T-helper 17 cell (primary cell): ENCODE measurements at regions not wholly inside any gene's neighbourhood (a gene's known extent, or its start where the extent isn't known, plus 50 kb on each side); places are given as distances from the start of the nearest gene placed in this dataset.
A peak's percentile ranks its signal among the peaks of the same experiment; 100 is the strongest.

Experiments used
- ATAC-seq: fragments of 150-1000 bp; cut with Tn5 transposase; 2 replicates; pipeline ENCODE4 v1.10.0; 2021; ENCODE audit warnings: mild to moderate bottlenecking, moderate library complexity
- DNase-seq, 3 donors: peaks; one replicate each; pipeline versions ENCODE4 v3.0.0 to v3.0.0-alpha.2; 2020 to 2021
- H3K9me3 ChIP-seq: one replicate; pipeline ENCODE4 v1.7.0; 2013; ENCODE audit warnings: low read length, mild to moderate bottlenecking; ENCODE audit not compliant: control insufficient read depth, poor library complexity, severe bottlenecking
- H3K27ac Mint-ChIP-seq: one replicate; pipeline ENCODE4 v1.8.0; 2022; ENCODE audit warnings: mild to moderate bottlenecking, moderate library complexity, mixed read lengths
- H3K27me3 Mint-ChIP-seq: one replicate; pipeline ENCODE4 v1.8.0; 2022; ENCODE audit warnings: mixed read lengths
- H3K36me3 Mint-ChIP-seq: one replicate; pipeline ENCODE4 v1.8.0; 2022; ENCODE audit warnings: low read depth, mixed read lengths
- H3K4me1 Mint-ChIP-seq: one replicate; pipeline ENCODE4 v1.8.0; 2022; ENCODE audit warnings: mild to moderate bottlenecking, mixed read lengths
- H3K4me3 Mint-ChIP-seq: one replicate; pipeline ENCODE4 v1.8.0; 2022; ENCODE audit warnings: mild to moderate bottlenecking, moderate library complexity, mixed read lengths

DNA sequence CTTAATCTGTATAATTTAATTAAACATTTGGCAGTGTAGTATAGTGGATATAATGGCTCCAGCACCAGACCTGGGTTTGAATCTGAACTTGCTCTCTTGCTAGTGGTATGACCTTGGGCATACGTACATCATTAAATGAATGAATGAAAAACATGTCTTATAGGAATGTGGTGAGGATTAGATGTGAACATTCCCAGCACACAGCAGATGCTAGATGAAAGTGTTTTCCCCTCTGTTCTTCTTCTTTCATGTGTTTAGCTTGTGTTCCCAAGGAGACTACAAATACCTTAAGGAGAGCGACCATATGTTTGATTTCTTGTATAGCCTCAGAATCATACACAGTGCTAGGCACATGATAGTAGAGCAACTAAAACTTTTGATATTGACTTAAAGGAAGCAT is 56.5 kb downstream of the CT47B1 start:
- Mint-ChIP-seq H3K4me1 (no peaks in the 10 kb centered on the region), H3K4me3 (no peak overlapping the region), H3K27ac (no peak overlapping the region), H3K36me3 (no peaks in the 10 kb centered on the region), H3K27me3 (peaks cover 4% of the 10 kb centered on the region)
- DNase-seq (no peak), ATAC-seq (no peak)
- H3K9me3 ChIP-seq, result no peaks in the 10 kb centered on the region

DNA sequence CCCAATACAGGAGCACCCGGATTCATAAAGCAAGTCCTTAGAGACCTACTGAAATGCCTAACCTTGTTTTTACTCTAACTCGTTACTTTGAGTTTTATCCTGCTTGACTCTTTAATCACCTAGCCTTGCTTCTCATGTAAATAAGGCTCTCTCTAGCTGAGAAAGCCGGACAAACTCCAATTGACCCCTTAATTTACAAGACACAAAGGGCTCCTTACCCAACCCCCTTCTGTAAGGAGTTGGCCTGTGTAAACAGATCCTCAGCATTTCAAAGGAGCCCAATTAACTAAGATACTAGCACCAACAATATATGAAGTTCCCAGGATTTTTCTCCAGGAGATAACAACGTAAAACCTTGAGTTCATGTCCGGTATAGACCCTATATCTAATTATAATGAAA is 61.7 kb downstream of the CT47B1 start:
- no peak for DNase-seq
- Mint-ChIP-seq H3K27me3 (no peaks in the 10 kb centered on the region), H3K4me1 (no peaks in the 10 kb centered on the region), H3K4me3 (no peak overlapping the region), H3K27ac (no peak overlapping the region), H3K36me3 (no peaks in the 10 kb centered on the region)
- H3K9me3 ChIP-seq, result no peaks in the 10 kb centered on the region
- ATAC-seq, result no peak

DNA sequence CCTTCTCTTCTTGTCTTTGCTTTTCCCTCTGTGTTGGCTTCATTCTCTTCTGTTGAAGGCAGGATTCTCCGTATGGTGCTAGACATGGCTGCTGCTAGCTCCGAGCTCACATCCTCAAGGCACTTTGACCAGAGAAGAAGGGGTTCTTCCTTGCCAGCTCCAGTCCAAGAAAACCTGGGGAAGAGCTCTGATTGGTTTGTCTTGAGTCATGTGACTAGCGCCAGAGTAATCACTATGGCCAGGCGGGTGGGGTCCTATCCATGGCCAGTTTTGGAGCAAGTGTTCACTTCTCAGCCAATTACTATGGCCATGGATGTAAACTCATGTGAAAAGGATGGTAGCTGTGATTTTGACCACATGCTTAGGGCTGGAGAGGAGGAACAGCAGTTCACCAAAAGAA is 74.2 kb downstream of the CT47B1 start:
- Mint-ChIP-seq H3K4me3 (no peak overlapping the region), H3K36me3 (no peaks in the 10 kb centered on the region)
- ATAC-seq, result no peak

DNA sequence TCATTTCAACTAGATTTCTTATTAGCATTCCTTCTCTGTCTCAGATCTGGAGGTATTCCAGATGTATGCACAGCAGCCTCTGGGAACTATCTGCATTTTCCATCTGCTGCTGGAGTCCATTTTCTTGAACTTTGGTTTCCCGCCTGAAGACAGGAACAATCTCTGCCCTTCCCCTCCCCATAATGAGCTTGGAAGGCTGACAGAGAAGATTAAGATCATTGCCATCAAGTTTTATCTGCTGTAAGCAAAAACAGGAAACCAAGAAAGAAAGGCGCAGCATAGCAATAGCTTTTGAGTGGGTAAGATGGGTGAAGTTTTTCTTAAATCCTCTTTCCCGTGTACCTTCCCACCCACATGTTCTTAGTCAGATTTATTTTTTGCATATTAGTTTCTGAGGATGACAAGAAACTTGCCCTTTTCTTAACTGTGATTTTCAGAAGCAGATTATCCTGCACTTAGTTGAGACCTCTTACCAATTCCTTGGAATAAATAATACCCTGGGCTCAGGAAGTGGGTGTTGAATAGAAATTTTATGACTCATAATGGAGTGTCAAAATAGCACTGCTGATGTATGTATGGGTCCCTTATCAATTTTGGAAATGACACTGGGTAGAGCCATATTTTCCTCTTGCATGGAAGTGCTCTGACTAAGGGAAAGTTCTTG is 78.3 kb downstream of the CT47B1 start:
- DNase-seq (no peak), ATAC-seq (no peak)
- no peaks in the 10 kb centered on the region for H3K9me3 ChIP-seq
- no peak overlapping the region for H3K4me3 Mint-ChIP-seq
- H3K27me3 Mint-ChIP-seq, result no peaks in the 10 kb centered on the region
- H3K27ac Mint-ChIP-seq, result no peak overlapping the region
- peaks cover 15% of the 10 kb centered on the region for H3K4me1 Mint-ChIP-seq
- H3K36me3 Mint-ChIP-seq, result no peaks in the 10 kb centered on the region

More for the DNA sequence above, 74.2 kb downstream of the CT47B1 start:
- no peaks in the 10 kb centered on the region for H3K27me3 Mint-ChIP-seq
- DNase-seq, result no peak
- H3K4me1 Mint-ChIP-seq, result peaks cover 8% of the 10 kb centered on the region
- H3K27ac Mint-ChIP-seq, result no peak overlapping the region
- H3K9me3 ChIP-seq, result no peaks in the 10 kb centered on the region

DNA sequence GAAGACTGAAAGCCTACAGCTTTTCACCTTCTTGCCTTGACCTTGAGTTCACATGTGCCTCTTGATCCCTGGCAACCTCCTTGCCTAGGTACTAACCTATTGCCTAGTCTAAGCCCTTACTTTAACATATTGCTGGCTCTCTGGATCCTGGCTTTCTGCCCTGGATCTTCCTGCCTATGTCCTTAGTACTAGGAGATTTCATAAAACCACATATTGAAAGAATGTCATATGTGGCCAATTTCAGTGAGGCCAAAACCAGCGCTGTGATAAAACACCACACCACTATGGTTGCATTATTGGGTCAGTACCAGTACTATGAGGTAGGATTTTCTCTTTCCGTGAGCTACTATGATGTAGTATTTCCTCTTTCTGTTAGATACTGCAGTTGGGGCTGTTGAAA is 80.4 kb downstream of the CT47B1 start:
- Mint-ChIP-seq H3K4me3 (no peak overlapping the region), H3K27me3 (no peaks in the 10 kb centered on the region), H3K27ac (no peak overlapping the region), H3K4me1 (peaks cover 17% of the 10 kb centered on the region), H3K36me3 (no peaks in the 10 kb centered on the region)
- H3K9me3 ChIP-seq, result no peaks in the 10 kb centered on the region
- DNase-seq (no peak), ATAC-seq (no peak)

DNA sequence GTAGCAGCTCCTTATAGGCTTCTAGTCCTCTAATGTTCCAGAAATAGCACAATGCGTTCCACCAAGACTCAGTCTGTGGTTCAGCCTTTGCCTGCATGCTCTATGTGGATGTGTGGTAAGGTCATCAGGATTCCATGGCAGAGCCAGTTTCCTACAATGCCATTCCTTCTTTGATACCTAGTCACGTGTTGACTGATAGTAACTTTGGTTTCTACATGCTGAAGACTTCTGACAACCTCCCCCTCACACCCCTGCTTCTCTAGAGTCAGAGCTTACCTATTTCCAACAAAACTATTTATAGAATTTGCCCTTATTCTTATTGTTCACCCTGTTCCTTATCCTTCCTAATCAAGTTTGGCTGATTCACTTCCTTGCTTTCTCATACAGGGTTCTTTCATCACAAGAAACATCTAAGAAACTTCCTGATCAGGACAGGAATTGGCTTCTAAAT is 81.1 kb downstream of the CT47B1 start:
- no peak for DNase-seq
- H3K4me1 Mint-ChIP-seq, result peaks cover 17% of the 10 kb centered on the region

DNA sequence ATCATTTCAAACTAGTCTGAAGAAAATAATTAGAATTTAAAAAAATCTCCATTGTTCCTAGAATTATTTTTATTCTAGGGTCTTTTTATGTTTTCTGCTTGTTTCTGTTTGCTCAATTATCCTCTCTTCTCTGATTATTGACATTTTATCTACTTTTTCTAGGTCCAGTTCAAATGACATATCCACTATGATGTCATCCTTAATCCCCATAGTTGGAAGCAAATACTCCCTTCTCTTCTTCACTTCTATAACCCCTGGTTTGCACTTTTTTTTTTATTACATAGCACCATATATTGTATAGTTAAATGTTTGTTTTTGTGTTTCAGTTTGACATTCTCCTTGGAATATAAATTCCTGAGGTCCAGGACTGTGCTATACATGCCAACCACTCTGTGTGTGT is 82.6 kb downstream of the CT47B1 start:
- ATAC-seq (no peak), DNase-seq (no peak)
- H3K27me3 Mint-ChIP-seq, result no peaks in the 10 kb centered on the region
- H3K27ac Mint-ChIP-seq, result no peak overlapping the region
- H3K9me3 ChIP-seq, result no peaks in the 10 kb centered on the region
- H3K4me1 Mint-ChIP-seq, result peaks cover 17% of the 10 kb centered on the region
- H3K4me3 Mint-ChIP-seq, result no peak overlapping the region
- H3K36me3 Mint-ChIP-seq, result no peaks in the 10 kb centered on the region

More for the DNA sequence above, 81.1 kb downstream of the CT47B1 start:
- no peaks in the 10 kb centered on the region for H3K27me3 Mint-ChIP-seq
- no peak for ATAC-seq
- no peaks in the 10 kb centered on the region for H3K9me3 ChIP-seq
- no peak overlapping the region for H3K4me3 Mint-ChIP-seq
- H3K27ac Mint-ChIP-seq, result no peak overlapping the region
- no peaks in the 10 kb centered on the region for H3K36me3 Mint-ChIP-seq

DNA sequence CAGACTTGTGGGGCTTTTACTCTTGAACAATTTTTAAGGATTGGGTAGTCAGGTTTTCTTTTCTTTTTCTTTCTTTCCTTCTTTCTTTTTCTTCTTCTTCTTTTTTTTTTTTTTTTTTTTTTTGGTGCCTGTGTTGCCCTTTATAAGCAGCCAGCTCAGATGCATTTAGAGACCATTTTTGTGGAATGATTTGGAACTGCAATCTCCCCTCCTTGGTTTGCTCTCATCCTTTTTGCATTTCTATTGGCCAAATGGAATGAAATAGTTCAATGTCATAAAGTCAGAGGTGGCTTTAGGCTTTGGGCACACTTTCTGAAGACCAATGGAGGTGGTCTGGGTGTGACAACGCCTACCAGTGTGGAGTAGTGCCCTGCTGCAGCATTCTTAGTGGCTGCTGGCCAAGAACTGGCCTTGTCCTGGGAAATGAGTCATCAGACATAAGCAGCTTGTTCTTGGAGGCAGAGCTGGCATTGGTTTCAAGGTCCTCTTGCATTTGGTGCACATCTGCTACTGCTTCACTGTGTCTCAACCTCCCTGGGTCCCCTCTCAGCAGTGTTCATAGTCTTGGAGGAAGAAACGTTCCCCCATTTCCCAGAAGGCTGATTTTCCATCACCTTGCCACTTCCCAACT is 84.5 kb downstream of the CT47B1 start:
- no peaks in the 10 kb centered on the region for H3K27me3 Mint-ChIP-seq
- no peak for ATAC-seq
- DNase-seq, result no peak
- H3K27ac Mint-ChIP-seq, result peak overlapping the region; percentile 37
- no peaks in the 10 kb centered on the region for H3K9me3 ChIP-seq
- no peaks in the 10 kb centered on the region for H3K36me3 Mint-ChIP-seq
- H3K4me3 Mint-ChIP-seq, result no peak overlapping the region
- peaks cover 12% of the 10 kb centered on the region for H3K4me1 Mint-ChIP-seq

DNA sequence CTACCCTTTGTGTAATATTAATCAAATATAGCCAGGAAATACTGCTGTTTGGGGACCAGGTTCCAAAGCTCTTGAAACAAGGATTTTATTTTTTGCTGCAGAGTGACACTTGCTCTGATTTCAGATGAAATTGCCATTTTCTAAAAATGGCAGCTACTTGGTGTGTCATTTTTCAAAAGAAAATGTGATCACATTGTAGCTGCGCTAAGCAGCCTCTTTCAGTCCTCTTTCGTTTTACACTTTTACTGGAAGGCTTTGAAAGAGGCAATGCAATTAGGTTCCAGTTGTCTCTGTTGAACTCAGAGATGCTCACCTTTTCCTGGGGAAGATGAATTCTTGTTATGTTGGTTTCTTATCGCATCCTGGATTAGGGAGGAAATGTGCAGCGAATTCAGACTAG is 85.1 kb downstream of the CT47B1 start:
- Mint-ChIP-seq H3K27ac (peak overlapping the region; percentile 37), H3K36me3 (no peaks in the 10 kb centered on the region), H3K4me1 (peaks cover 10% of the 10 kb centered on the region), H3K27me3 (no peaks in the 10 kb centered on the region), H3K4me3 (no peak overlapping the region)
- H3K9me3 ChIP-seq, result no peaks in the 10 kb centered on the region
- ATAC-seq, result no peak
- DNase-seq, result no peak

DNA sequence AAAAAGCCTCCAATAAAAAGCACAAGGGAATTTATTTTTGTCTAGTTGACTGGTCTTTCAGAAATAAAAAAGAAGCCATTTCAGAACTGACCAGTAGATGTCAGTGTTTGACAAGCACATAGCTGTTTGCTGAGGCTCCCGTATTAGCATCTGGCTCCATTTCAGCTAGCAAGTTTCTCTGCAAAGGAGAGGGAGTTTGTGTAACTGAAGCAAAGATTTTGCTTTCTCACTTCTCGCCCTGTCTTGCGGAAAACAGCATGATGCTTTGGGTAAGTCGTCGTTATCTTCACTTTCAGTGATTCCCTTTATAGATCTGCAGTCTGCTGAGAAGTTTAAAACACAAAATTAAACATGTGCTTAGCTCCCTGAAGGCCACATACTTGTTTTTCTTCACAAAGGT is 85.5 kb downstream of the CT47B1 start:
- ATAC-seq (peak; percentile 65), DNase-seq (no peak)
- Mint-ChIP-seq H3K36me3 (no peaks in the 10 kb centered on the region), H3K4me3 (no peak overlapping the region), H3K27me3 (no peaks in the 10 kb centered on the region), H3K4me1 (peaks cover 10% of the 10 kb centered on the region), H3K27ac (no peak overlapping the region)
- no peaks in the 10 kb centered on the region for H3K9me3 ChIP-seq

DNA sequence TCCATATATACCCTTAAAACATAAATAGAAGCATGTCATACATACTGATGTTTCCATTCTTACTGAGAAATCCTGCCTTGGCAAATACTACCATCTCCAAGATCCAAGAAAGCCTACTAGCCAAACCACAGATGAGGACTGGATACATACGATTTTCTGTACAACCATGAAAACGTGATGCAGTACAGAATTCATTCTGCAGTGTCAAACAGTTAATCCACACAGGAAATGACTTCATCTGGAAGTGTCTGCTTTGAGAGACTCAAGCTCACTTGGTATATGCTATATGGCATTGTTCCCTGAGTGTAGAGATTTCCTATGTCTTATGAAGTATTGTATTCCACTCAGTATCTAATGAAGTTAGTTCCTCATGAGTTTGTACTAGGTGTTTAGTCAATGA is 94.3 kb downstream of the CT47B1 start:
- H3K36me3 Mint-ChIP-seq, result no peaks in the 10 kb centered on the region
- H3K9me3 ChIP-seq, result no peaks in the 10 kb centered on the region
- H3K4me3 Mint-ChIP-seq, result no peak overlapping the region
- ATAC-seq (no peak), DNase-seq (no peak)
- no peaks in the 10 kb centered on the region for H3K4me1 Mint-ChIP-seq
- H3K27me3 Mint-ChIP-seq, result no peaks in the 10 kb centered on the region
- H3K27ac Mint-ChIP-seq, result no peak overlapping the region

DNA sequence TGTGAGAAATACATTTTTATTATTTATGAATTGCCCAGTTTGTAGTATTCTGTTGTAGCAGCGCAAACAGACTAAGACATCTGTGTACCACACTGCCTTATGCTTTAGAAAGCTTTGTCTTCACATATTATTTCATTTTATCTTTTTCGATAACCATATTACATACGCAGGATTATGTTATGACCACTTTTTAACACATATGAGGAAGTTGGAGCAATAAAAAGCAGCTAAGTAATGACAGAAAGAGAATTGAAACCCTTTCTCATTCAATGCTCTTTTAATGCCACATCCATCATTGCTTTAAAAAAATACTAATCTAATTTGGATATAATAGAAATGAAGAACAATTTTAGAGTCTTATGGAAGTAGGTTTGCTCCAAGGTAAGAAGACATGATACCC is 99.7 kb downstream of the CT47B1 start:
- no peak for ATAC-seq
- H3K9me3 ChIP-seq, result no peaks in the 10 kb centered on the region
- Mint-ChIP-seq H3K4me1 (peaks cover 2% of the 10 kb centered on the region), H3K4me3 (no peak overlapping the region), H3K36me3 (no peaks in the 10 kb centered on the region), H3K27ac (no peak overlapping the region), H3K27me3 (no peaks in the 10 kb centered on the region)
- no peak for DNase-seq

DNA sequence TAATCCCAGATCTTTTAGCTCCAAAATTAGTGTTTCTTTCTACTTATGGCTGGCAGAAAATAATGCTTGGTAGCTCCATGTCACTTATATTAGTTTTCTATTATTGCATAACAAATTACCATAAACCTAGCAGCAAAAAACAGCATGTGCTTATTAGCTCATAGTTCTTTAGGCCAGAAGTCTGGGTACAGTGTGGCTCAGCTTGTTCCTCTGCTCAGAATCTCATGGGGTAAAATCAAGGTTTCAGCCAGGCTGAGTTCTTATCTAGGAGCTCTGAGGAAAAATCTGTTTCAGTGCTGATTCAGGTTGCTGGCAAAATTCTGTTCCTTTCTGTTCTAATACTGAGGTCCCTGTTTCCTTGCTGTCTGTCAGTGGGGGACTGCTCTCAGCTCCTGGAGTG is 101.1 kb downstream of the CT47B1 start:
- peaks cover 2% of the 10 kb centered on the region for H3K4me1 Mint-ChIP-seq
- H3K27ac Mint-ChIP-seq, result no peak overlapping the region
- no peak overlapping the region for H3K4me3 Mint-ChIP-seq
- ATAC-seq (no peak), DNase-seq (no peak)
- no peaks in the 10 kb centered on the region for H3K27me3 Mint-ChIP-seq
- no peaks in the 10 kb centered on the region for H3K36me3 Mint-ChIP-seq
- H3K9me3 ChIP-seq, result no peaks in the 10 kb centered on the region

DNA sequence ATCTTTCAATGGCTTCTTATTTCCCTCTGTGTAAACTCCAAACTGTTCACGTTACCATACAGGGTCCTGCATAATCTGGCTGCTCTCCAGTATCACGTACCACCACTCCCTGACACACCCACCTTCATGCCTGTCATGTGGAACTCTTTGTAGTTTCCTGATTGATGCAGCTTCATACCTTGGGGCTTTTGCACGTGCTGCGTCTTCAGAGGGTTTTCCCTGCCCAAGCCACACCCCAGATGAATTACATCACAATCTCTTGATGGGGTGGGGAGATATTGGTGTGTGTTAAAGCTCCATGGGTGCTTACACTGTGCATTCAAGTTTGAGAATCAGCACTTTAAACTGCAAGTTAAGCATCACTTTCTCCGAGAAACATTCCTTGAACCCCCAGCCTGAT is 101.9 kb downstream of the CT47B1 start:
- Mint-ChIP-seq H3K27me3 (no peaks in the 10 kb centered on the region), H3K36me3 (no peaks in the 10 kb centered on the region), H3K4me3 (no peak overlapping the region), H3K4me1 (peaks cover 2% of the 10 kb centered on the region), H3K27ac (no peak overlapping the region)
- ATAC-seq, result no peak
- H3K9me3 ChIP-seq, result no peaks in the 10 kb centered on the region
- no peak for DNase-seq
